Left ventricle myocardium inferior (tissue), 1 donor: ENCODE measurements at regions not wholly inside any gene's neighbourhood (a gene's known extent, or its start where the extent isn't known, plus 50 kb on each side); places are given as distances from the start of the nearest gene placed in this dataset.

Experiments used
- DNase-seq: peaks from one replicate; pipeline ENCODE4 v3.0.0-alpha.2; 2020
- H3K27ac ChIP-seq: fragments of 200-600 bp; replicated peaks from 2 replicates; pipeline ENCODE4 v1.8.0; 2021
- H3K27me3 ChIP-seq: fragments of 200-600 bp; 2 replicates; pipeline ENCODE4 v1.8.0; 2021; ENCODE audit warnings: low read depth
- H3K36me3 ChIP-seq: fragments of 200-600 bp; 2 replicates; pipeline ENCODE4 v1.8.0; 2021
- H3K4me1 ChIP-seq: fragments of 200-600 bp; 2 replicates; pipeline ENCODE4 v1.8.0; 2021
- H3K4me3 ChIP-seq: fragments of 200-600 bp; 2 replicates; pipeline ENCODE4 v1.8.0; 2021; ENCODE audit warnings: mild to moderate bottlenecking, moderate library complexity
- H3K9me3 ChIP-seq: fragments of 200-600 bp; replicated peaks from 2 replicates; pipeline ENCODE4 v1.8.0; 2021
- CTCF ChIP-seq: fragments of 200-600 bp; IDR thresholded peaks from 2 replicates; pipeline ENCODE4 v1.8.0; 2021; ENCODE audit warnings: antibody characterized with exemption, mild to moderate bottlenecking, borderline replicate concordance
- intact Hi-C: fragments of 100-400 bp; cut with micrococcal nuclease; formaldehyde crosslinking; loops from one replicate; pipeline ENCODE4 v1.11.0; 2022
- donor health status: DM: no; HTN: yes; CAD: no; lungs with severe emphysema.

- DNase-seq = no peak
- no peak for TF ChIP-seq CTCF
- Histone ChIP-seq H3K36me3 (no peaks in the 10 kb centered on the region), H3K4me1 (no peaks in the 10 kb centered on the region), H3K9me3 (no peaks in the 10 kb centered on the region), H3K4me3 (no peak overlapping the region), H3K27me3 (no peaks in the 10 kb centered on the region), H3K27ac (no peak overlapping the region)
- intact Hi-C loops = no loop called here
Observed at GRCh38 chr9:81076131-81076530, 613.2 kb downstream of the TLE1 start.

DNA sequence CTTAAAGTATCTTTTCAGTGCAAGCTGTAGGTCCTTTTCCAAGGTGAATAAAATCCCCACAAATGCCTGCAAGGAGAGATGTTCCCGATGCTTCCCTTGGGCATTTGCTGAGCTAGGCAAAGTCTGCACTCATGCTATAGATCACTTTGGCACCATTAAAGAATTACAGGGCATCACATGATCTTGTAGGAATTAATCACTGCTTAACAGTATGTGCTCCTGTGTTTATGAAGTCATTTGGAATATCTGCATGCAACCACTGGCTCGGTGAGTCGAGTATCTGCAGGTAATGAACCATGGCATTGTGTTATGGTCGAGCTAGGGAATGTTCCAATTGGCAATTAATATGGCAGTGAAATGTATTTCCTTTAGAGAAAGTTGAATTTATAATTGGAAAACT, 615.1 kb downstream of the TLE1 start:
- Histone ChIP-seq H3K27me3 (no peaks in the 10 kb centered on the region), H3K4me1 (no peaks in the 10 kb centered on the region), H3K36me3 (no peaks in the 10 kb centered on the region), H3K27ac (no peak overlapping the region), H3K4me3 (no peak overlapping the region), H3K9me3 (no peaks in the 10 kb centered on the region)
- no peak for TF ChIP-seq CTCF
- DNase-seq = no peak
- intact Hi-C loops = no loop called here

GRCh38 chr9:81073821-81074220, 615.5 kb downstream of the TLE1 start:
- Histone ChIP-seq H3K27me3 (no peaks in the 10 kb centered on the region), H3K36me3 (no peaks in the 10 kb centered on the region), H3K27ac (no peak overlapping the region), H3K4me1 (no peaks in the 10 kb centered on the region), H3K9me3 (no peaks in the 10 kb centered on the region), H3K4me3 (no peak overlapping the region)
- DNase-seq = no peak
- intact Hi-C loops = no loop called here
- TF ChIP-seq CTCF = no peak

- no peak for DNase-seq
- Histone ChIP-seq H3K4me3 (no peak overlapping the region), H3K27me3 (no peaks in the 10 kb centered on the region), H3K9me3 (peaks cover 6% of the 10 kb centered on the region), H3K27ac (no peak overlapping the region), H3K4me1 (no peaks in the 10 kb centered on the region), H3K36me3 (no peaks in the 10 kb centered on the region)
- no peak for TF ChIP-seq CTCF
- intact Hi-C loops = no loop called here
Observed at GRCh38 chr9:81072758-81073157, 616.6 kb downstream of the TLE1 start.

GRCh38 chr9:81071108-81071507, 618.2 kb downstream of the TLE1 start:
- Histone ChIP-seq H3K9me3 (peaks cover 10% of the 10 kb centered on the region), H3K36me3 (no peaks in the 10 kb centered on the region), H3K4me1 (no peaks in the 10 kb centered on the region), H3K27ac (no peak overlapping the region), H3K4me3 (no peak overlapping the region), H3K27me3 (no peaks in the 10 kb centered on the region)
- TF ChIP-seq CTCF = no peak
- no peak for DNase-seq
- intact Hi-C loops = no loop called here

DNA sequence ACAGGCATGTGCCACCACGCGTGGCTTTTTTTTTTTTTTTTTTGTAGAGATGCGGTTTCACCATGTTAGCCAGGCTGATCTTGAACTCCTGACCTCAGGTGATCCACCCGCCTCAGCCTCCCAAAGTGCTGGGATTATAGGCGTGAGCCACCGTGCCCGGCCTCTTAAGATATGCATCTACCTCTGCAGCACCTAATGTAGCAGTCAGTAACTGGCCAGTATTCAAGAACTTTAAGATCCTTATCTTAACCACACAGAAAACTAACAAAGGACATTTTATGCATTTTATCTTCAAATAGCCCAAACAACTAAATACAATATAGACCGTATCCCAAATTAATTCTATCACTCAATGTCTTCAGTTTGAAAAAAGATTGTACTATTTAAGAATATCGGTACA, 618.7 kb downstream of the TLE1 start:
- no peak overlapping the region for H3K27ac ChIP-seq
- peaks cover 11% of the 10 kb centered on the region for H3K9me3 ChIP-seq
- H3K4me3 ChIP-seq = no peak overlapping the region
- no peaks in the 10 kb centered on the region for H3K36me3 ChIP-seq
- no peak for DNase-seq
- intact Hi-C loops = no loop called here
- no peak for TF ChIP-seq CTCF
- no peaks in the 10 kb centered on the region for H3K27me3 ChIP-seq
- no peaks in the 10 kb centered on the region for H3K4me1 ChIP-seq
